Breast epithelium (tissue), 4 donors: ENCODE measurements at regions not wholly inside any gene's neighbourhood (a gene's known extent, or its start where the extent isn't known, plus 50 kb on each side); places are given as distances from the start of the nearest gene placed in this dataset.

Source experiments
- DNase-seq, 2 donors: peaks; one replicate each; pipeline ENCODE4 v3.0.0-alpha.2; 2019; ENCODE audit warnings: low spot score in 2 of 2
- H3K27ac ChIP-seq, 2 donors: fragments of 200-600 bp; sonication (generic) in 1 of 2; one replicate each; pipeline ENCODE4 v1.5.1; 2016 to 2019; ENCODE audit warnings: mild to moderate bottlenecking in 1 of 2
- H3K27me3 ChIP-seq, 2 donors: fragments of 200-600 bp; sonication (generic) in 1 of 2; one replicate each; pipeline versions ENCODE4 v1.5.1 to v1.6.0; 2017 to 2019; ENCODE audit warnings: control low read depth in 1 of 2, mild to moderate bottlenecking in 1 of 2
- H3K36me3 ChIP-seq: fragments of 200-600 bp; one replicate; pipeline ENCODE4 v1.5.1; 2019
- H3K4me1 ChIP-seq, 2 donors: fragments of 200-600 bp; sonication (generic); one replicate each; pipeline ENCODE4 v1.5.1; 2016 to 2019; ENCODE audit warnings: control low read depth in 1 of 2
- H3K4me3 ChIP-seq, 3 donors: fragments of 200-600 bp; sonication (generic); 1 replicate in 2 of 3; 2 replicates in 1 of 3; pipeline ENCODE4 v1.5.1; 2016 to 2019; ENCODE audit warnings: mild to moderate bottlenecking in 3 of 3, moderate library complexity in 2 of 3
- H3K9me3 ChIP-seq, 2 donors: fragments of 200-600 bp; sonication (generic) in 1 of 2; one replicate each; pipeline ENCODE4 v1.5.1; 2016 to 2019; ENCODE audit warnings: control low read depth in 1 of 2
- POLR2A ChIP-seq: fragments of 450-650 bp; IDR thresholded peaks from one replicate; pipeline ENCODE4 v1.6.1; 2016; ENCODE audit warnings: antibody characterized with exemption, mild to moderate bottlenecking, moderate library complexity
- POLR2AphosphoS5 ChIP-seq, 3 donors: sonication (generic); formaldehyde crosslinking; IDR thresholded peaks; one replicate each; pipeline ENCODE4 v1.6.1; 2017; ENCODE audit warnings: antibody characterized with exemption in 3 of 3
- intact Hi-C: fragments of 100-400 bp; cut with DNase I; formaldehyde crosslinking; loops from one replicate; pipeline ENCODE4 v1.15.1; 2023; ENCODE audit warnings: low total_unique reads
- TF ChIP-seq, protein P1 (sequence below), 3 donors: fragments of 450-650 bp; IDR thresholded peaks; one replicate each; pipeline ENCODE4 v1.5.1; 2016 to 2017; ENCODE audit warnings: antibody characterized with exemption in 3 of 3, mild to moderate bottlenecking in 3 of 3, moderate library complexity in 3 of 3

DNA sequence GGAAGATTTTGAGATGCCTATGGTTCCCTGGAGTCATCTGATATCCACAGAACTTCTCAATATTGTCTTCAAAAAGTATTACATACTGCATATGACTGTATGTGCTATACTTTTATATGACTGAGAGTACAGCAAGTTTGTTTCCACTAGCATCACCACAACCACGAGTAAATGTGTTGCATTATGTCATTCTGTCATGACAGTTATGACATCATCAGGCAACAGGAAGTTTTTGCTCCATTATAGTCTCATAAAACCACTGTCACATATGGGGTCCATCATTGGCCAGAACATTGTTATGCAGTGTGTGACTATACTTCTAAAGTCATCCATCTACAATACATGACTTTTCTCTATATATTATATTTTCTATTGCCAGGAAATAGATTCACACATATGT, 831.7 kb downstream of the SEMA5A start:
- TF ChIP-seq, protein P1, sequence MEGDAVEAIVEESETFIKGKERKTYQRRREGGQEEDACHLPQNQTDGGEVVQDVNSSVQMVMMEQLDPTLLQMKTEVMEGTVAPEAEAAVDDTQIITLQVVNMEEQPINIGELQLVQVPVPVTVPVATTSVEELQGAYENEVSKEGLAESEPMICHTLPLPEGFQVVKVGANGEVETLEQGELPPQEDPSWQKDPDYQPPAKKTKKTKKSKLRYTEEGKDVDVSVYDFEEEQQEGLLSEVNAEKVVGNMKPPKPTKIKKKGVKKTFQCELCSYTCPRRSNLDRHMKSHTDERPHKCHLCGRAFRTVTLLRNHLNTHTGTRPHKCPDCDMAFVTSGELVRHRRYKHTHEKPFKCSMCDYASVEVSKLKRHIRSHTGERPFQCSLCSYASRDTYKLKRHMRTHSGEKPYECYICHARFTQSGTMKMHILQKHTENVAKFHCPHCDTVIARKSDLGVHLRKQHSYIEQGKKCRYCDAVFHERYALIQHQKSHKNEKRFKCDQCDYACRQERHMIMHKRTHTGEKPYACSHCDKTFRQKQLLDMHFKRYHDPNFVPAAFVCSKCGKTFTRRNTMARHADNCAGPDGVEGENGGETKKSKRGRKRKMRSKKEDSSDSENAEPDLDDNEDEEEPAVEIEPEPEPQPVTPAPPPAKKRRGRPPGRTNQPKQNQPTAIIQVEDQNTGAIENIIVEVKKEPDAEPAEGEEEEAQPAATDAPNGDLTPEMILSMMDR (IDR thresholded peaks at IDR 0.05) = no peak
- TF ChIP-seq POLR2AphosphoS5 (IDR thresholded peaks at IDR 0.05) (no peak), POLR2A (no peak)
- no peaks in the 10 kb centered on the region for H3K9me3 ChIP-seq
- H3K36me3 ChIP-seq = no peaks in the 10 kb centered on the region
- intact Hi-C loops = no loop called here
- H3K4me1 ChIP-seq = no peaks in the 10 kb centered on the region
- H3K27me3 ChIP-seq = no peaks in the 10 kb centered on the region
- H3K4me3 ChIP-seq = no peak overlapping the region
- DNase-seq = no peak
- no peak overlapping the region for H3K27ac ChIP-seq

DNA sequence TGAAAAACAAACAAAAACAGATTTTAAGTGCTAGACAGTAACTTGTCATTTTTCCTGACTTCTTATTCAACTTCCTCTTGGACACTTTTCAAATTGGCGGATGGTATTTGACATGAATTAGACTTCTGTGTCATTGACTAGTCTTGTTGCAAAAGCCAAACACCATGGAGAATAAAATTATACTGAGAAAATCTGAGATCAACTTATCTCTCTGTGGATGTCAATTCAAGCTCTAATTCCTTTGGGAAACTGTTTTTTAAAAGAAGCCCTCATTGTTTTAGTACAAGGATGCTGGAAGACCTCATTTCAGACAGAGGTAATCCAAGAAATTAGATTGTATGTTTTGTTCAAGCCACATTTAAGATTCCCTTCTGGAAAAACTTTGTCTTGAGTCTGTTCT, 831.0 kb downstream of the SEMA5A start:
- no peak for TF ChIP-seq POLR2A
- TF ChIP-seq POLR2AphosphoS5 (IDR thresholded peaks at IDR 0.05) = no peak
- TF ChIP-seq, protein P1 (IDR thresholded peaks at IDR 0.05) = no peak

DNA sequence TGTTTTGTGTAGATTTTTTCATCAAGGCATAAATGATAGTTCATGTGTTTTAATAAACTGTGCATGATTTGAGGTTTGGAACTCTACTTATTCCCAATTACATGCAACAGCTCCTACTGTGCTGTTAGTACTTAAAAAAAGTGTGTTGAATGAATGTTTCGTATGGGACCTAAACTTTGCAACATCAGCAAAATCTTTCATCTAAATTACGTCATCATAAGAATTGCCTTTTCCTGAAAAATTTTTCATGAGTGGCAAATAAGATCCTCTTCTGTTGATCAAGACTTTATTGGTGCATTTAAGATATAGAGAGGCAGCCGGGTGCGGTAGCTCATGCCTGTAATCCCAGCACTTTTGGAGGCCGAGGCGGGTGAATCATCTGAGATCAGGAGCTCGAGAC, 826.1 kb downstream of the SEMA5A start:
- H3K27ac ChIP-seq = no peak overlapping the region
- H3K36me3 ChIP-seq = no peaks in the 10 kb centered on the region
- no peaks in the 10 kb centered on the region for H3K4me1 ChIP-seq
- H3K9me3 ChIP-seq = no peaks in the 10 kb centered on the region
- intact Hi-C loops = no loop called here
- no peaks in the 10 kb centered on the region for H3K27me3 ChIP-seq
- no peak for TF ChIP-seq POLR2AphosphoS5 (IDR thresholded peaks at IDR 0.05)
- TF ChIP-seq, protein P1 (IDR thresholded peaks at IDR 0.05) = no peak
- no peak for TF ChIP-seq POLR2A
- no peak overlapping the region for H3K4me3 ChIP-seq
- DNase-seq = no peak

More for the DNA sequence above, 831.0 kb downstream of the SEMA5A start:
- no peak for DNase-seq
- H3K36me3 ChIP-seq = no peaks in the 10 kb centered on the region
- no peaks in the 10 kb centered on the region for H3K9me3 ChIP-seq
- no peaks in the 10 kb centered on the region for H3K4me1 ChIP-seq
- no peaks in the 10 kb centered on the region for H3K27me3 ChIP-seq
- no peak overlapping the region for H3K27ac ChIP-seq
- H3K4me3 ChIP-seq = no peak overlapping the region
- intact Hi-C loops = no loop called here

DNA sequence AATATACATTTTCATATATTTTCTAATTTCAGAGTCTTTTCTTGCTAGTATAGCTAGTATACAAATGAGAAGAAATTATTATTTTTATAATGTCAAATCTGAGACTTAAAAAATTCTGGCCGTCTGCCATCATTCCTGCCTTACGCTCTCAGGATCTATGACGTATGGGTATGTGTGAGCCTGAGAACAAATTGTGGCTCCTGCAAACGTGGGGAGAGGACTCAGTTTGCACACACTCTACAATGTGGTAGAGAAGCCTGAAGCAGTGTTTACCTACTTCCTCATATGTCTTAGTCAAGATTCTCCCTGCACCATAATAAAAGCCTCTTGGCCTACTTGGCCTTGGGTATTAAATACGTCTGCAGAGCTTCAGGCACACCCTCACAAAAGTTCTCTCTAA, 825.4 kb downstream of the SEMA5A start:
- no peak overlapping the region for H3K4me3 ChIP-seq
- no peaks in the 10 kb centered on the region for H3K9me3 ChIP-seq
- DNase-seq = no peak
- no peak for TF ChIP-seq POLR2AphosphoS5 (IDR thresholded peaks at IDR 0.05)
- no peak for TF ChIP-seq POLR2A
- TF ChIP-seq, protein P1 (IDR thresholded peaks at IDR 0.05) = no peak
- intact Hi-C loops = no loop called here
- H3K27ac ChIP-seq = no peak overlapping the region
- H3K36me3 ChIP-seq = no peaks in the 10 kb centered on the region
- H3K4me1 ChIP-seq = no peaks in the 10 kb centered on the region
- no peaks in the 10 kb centered on the region for H3K27me3 ChIP-seq

DNA sequence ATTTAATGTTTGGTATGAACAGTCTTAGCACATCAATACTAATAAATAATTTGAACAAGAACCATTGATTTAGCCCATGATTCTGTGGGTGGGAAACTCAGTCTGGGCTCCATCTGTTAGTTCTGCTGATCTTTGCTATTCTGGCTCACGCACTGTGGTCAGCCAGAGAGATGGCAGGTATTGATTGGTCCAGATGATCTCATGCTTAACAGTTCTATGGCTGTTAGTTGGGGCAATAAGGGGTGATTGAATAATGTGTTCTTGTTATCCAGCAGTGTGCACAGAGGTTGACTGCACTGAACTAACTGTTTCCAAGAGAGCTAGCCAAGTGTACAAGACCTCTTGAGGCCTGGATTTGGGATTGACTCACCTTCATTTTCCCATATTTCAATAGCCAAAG, 824.3 kb downstream of the SEMA5A start:
- no peak for DNase-seq
- intact Hi-C loops = no loop called here
- no peak for TF ChIP-seq POLR2AphosphoS5 (IDR thresholded peaks at IDR 0.05)
- TF ChIP-seq POLR2A = no peak
- TF ChIP-seq, protein P1 (IDR thresholded peaks at IDR 0.05) = no peak
- no peak overlapping the region for H3K4me3 ChIP-seq
- no peaks in the 10 kb centered on the region for H3K9me3 ChIP-seq
- no peaks in the 10 kb centered on the region for H3K27me3 ChIP-seq
- no peaks in the 10 kb centered on the region for H3K4me1 ChIP-seq
- H3K27ac ChIP-seq = no peak overlapping the region
- no peaks in the 10 kb centered on the region for H3K36me3 ChIP-seq
